Upper lobe of right lung (tissue), 1 donor: ENCODE measurements at regions not wholly inside any gene's neighbourhood (a gene's known extent, or its start where the extent isn't known, plus 50 kb on each side); places are given as distances from the start of the nearest gene placed in this dataset.

ENCODE experiments used
- ATAC-seq: fragments of 200-7000 bp; cut with Tn5 transposase; one replicate; pipeline ENCODE4 v1.9.1; 2020; ENCODE audit warnings: mild to moderate bottlenecking, moderate library complexity
- DNase-seq: peaks from one replicate; pipeline ENCODE4 v3.0.0-alpha.2; 2020
- H3K27ac ChIP-seq: fragments of 200-600 bp; one replicate; pipeline ENCODE4 v1.8.0; 2022
- H3K27me3 ChIP-seq: fragments of 200-600 bp; one replicate; pipeline ENCODE4 v1.8.0; 2022; ENCODE audit warnings: mild to moderate bottlenecking
- H3K36me3 ChIP-seq: fragments of 200-600 bp; one replicate; pipeline ENCODE4 v1.8.0; 2022
- H3K4me1 ChIP-seq: fragments of 200-600 bp; one replicate; pipeline ENCODE4 v1.8.0; 2022
- H3K4me3 ChIP-seq: fragments of 200-600 bp; one replicate; pipeline ENCODE4 v1.8.0; 2022; ENCODE audit warnings: mild to moderate bottlenecking
- H3K9me3 ChIP-seq: fragments of 200-600 bp; one replicate; pipeline ENCODE4 v1.8.0; 2022
- CTCF ChIP-seq: fragments of 200-600 bp; IDR thresholded peaks from one replicate; pipeline ENCODE4 v1.8.0; 2022; ENCODE audit warnings: antibody characterized with exemption
- intact Hi-C: fragments of 100-400 bp; cut with DNase I; formaldehyde crosslinking; loops from one replicate; pipeline ENCODE4 v1.11.0; 2022
- donor health status: DM: no; HTN: yes; CAD: no; lungs with severe emphysema.

DNA sequence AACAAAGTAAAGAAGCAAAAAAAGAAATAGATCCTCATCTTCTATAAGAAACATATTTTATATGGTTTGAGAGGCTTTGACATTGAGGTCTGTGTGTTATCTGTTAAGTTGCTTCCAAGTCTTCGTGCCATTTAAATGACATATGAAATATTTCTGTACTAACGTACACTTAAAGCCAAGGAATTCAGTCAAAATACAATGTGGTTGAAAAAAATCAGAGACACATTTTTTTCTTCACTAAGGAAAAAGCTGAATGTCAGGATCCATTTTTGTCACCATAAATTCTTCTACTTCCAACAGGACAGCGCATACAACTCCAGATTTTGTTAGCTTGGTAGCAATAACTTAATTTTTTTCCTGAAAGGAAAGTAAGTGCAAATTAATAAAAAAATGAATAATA lies 168.5 kb downstream of the FAT4 start:
- Histone ChIP-seq H3K36me3 (peaks cover 6% of the 10 kb centered on the region), H3K4me1 (no peaks in the 10 kb centered on the region), H3K27ac (no peak overlapping the region), H3K9me3 (no peaks in the 10 kb centered on the region), H3K4me3 (no peak overlapping the region), H3K27me3 (no peaks in the 10 kb centered on the region)
- intact Hi-C loops: no loop called here
- ATAC-seq: no peak
- no peak for TF ChIP-seq CTCF
- DNase-seq: no peak

GRCh38 chr4:125484912-125485311 lies 170.2 kb downstream of the FAT4 start:
- intact Hi-C loops: no loop called here
- no peak for TF ChIP-seq CTCF
- ATAC-seq: no peak

GRCh38 chr4:125486351-125486750 lies 171.6 kb downstream of the FAT4 start:
- no peaks in the 10 kb centered on the region for H3K27me3 ChIP-seq
- H3K9me3 ChIP-seq: no peaks in the 10 kb centered on the region
- no peaks in the 10 kb centered on the region for H3K4me1 ChIP-seq
- TF ChIP-seq CTCF: no peak
- DNase-seq (no peak), ATAC-seq (no peak)
- no peak overlapping the region for H3K4me3 ChIP-seq
- intact Hi-C loops: no loop called here
- H3K27ac ChIP-seq: no peak overlapping the region
- peaks cover 6% of the 10 kb centered on the region for H3K36me3 ChIP-seq

More at GRCh38 chr4:125484912-125485311, 170.2 kb downstream of the FAT4 start:
- H3K27me3 ChIP-seq: no peaks in the 10 kb centered on the region
- no peak overlapping the region for H3K4me3 ChIP-seq
- no peak for DNase-seq
- H3K4me1 ChIP-seq: no peaks in the 10 kb centered on the region
- H3K9me3 ChIP-seq: no peaks in the 10 kb centered on the region
- peaks cover 6% of the 10 kb centered on the region for H3K36me3 ChIP-seq
- no peak overlapping the region for H3K27ac ChIP-seq

GRCh38 chr4:125489952-125490690 lies 175.4 kb downstream of the FAT4 start:
- no peak for TF ChIP-seq CTCF
- ATAC-seq: peak; percentile 25
- H3K27me3 ChIP-seq: no peaks in the 10 kb centered on the region
- H3K36me3 ChIP-seq: no peaks in the 10 kb centered on the region
- H3K4me1 ChIP-seq: no peaks in the 10 kb centered on the region
- no peak overlapping the region for H3K27ac ChIP-seq
- H3K9me3 ChIP-seq: no peaks in the 10 kb centered on the region
- no peak overlapping the region for H3K4me3 ChIP-seq
- DNase-seq: no peak
- intact Hi-C loops: no loop called here

DNA sequence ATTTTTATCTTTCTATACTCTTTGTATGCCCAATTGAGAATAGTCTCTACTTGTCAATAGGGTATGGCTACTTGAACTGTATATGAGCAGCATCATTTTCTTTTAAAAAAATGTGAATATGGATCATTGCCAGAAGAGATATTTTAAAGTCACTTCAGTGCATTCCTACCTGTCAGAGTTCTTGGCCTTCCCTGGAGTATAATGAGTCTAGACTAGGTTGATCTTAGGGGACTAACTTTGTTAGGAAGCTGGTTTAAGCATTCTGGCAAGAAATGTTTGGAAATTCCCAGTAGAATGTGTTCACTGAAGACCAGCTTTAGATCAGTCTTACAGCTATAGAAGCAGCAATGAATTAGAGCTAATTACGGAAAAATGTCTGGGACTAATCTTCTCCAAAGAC lies 178.2 kb downstream of the FAT4 start:
- no peak for DNase-seq
- H3K36me3 ChIP-seq: no peaks in the 10 kb centered on the region
- no peak for TF ChIP-seq CTCF

DNA sequence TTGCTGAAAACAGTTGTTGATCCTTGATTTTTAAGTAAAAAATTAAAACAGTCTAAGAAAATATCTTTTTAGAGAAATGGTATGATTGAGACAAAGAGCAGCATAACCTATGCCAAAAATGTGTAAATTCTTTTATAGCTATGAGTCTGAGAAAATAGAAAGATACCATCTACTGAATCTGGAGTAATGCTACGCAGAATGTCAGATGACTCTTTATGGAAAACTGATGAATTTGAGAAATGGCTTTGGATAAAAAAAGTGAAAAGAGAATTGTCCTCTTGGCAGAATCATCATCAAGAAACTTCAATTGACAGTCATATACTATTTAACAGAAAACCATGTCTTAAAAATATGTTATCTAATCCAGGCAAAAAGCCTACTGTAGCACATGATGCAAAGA lies 183.1 kb downstream of the FAT4 start:
- Histone ChIP-seq H3K9me3 (no peaks in the 10 kb centered on the region), H3K4me3 (no peak overlapping the region), H3K27ac (no peak overlapping the region), H3K4me1 (no peaks in the 10 kb centered on the region), H3K36me3 (no peaks in the 10 kb centered on the region), H3K27me3 (no peaks in the 10 kb centered on the region)
- TF ChIP-seq CTCF: no peak
- DNase-seq (no peak), ATAC-seq (no peak)
- intact Hi-C loops: no loop called here

More for the DNA sequence above, 178.2 kb downstream of the FAT4 start:
- Histone ChIP-seq H3K9me3 (no peaks in the 10 kb centered on the region), H3K27me3 (no peaks in the 10 kb centered on the region), H3K4me1 (no peaks in the 10 kb centered on the region), H3K4me3 (no peak overlapping the region), H3K27ac (no peak overlapping the region)
- ATAC-seq: no peak
- intact Hi-C loops: no loop called here
